ENCODE measurements at regions not wholly inside any gene's neighbourhood (a gene's known extent, or its start where the extent isn't known, plus 50 kb on each side); places are given as distances from the start of the nearest gene placed in this dataset.

DNA sequence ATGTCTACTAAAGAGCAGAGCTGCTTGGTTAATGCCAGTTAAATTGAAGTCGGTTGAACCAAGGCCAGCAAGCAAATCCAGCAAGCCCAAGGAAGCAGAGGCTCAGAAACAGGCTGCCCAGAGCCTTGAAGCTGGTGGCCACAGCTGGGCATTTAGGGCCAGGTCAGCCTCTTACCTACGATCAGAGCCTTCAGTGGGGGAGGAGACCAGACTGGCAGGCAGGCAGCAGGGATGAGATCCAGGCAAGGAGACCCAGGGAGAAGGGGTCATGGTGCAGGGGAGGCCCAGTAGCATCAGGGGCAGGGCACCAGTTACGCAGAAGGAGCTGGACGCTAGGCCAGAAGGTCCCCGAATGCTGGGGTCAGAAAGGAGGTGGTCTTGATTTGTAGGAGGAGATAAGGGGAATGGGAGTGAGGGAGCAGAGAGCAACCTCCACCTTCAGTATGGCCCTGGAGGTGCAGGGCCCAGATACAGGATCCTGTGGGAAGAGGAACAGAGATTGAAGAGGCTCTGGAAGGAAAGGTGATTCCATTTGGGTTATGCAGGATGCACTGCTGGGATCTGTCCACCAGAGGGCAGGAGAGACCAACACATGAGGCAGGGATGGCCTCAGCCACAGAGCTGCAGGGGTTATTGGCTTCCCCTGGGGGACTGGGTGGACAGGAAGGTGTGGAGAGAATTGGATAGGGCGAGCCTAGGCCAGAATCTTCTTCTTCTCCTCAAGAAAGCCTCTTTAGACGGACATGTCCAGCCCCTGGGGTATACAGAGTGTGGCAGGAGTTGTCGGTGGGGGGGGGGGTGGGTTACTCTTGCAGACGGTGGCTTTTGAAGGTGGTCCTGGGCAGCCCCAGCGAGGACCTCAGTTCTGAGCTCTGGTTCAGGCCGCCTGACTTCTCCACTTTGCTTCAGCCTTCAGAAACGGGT, 132.6 kb upstream of the PODXL start:
- no peak for TF ChIP-seq POLR2A (IDR thresholded peaks at IDR 0.05)
- TF ChIP-seq, protein P1, sequence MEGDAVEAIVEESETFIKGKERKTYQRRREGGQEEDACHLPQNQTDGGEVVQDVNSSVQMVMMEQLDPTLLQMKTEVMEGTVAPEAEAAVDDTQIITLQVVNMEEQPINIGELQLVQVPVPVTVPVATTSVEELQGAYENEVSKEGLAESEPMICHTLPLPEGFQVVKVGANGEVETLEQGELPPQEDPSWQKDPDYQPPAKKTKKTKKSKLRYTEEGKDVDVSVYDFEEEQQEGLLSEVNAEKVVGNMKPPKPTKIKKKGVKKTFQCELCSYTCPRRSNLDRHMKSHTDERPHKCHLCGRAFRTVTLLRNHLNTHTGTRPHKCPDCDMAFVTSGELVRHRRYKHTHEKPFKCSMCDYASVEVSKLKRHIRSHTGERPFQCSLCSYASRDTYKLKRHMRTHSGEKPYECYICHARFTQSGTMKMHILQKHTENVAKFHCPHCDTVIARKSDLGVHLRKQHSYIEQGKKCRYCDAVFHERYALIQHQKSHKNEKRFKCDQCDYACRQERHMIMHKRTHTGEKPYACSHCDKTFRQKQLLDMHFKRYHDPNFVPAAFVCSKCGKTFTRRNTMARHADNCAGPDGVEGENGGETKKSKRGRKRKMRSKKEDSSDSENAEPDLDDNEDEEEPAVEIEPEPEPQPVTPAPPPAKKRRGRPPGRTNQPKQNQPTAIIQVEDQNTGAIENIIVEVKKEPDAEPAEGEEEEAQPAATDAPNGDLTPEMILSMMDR (IDR thresholded peaks at IDR 0.05): peak; percentile 80 to 94 (median 90)

All from body of pancreas (tissue), 4 donors.